Spinal cord (tissue), 9 donors: ENCODE measurements at regions not wholly inside any gene's neighbourhood (a gene's known extent, or its start where the extent isn't known, plus 50 kb on each side); places are given as distances from the start of the nearest gene placed in this dataset.

Experiments used
- DNase-seq, 6 donors: peaks; one replicate each; pipeline versions ENCODE4 v3.0.0 to v3.0.0-alpha.2; 2013 to 2015; ENCODE audit warnings: low spot score in 6 of 6, low read depth in 4 of 6
- H3K27ac ChIP-seq: one replicate; pipeline ENCODE4 v1.5.1; 2013; ENCODE audit warnings: low read depth, low read length, control low read depth
- H3K27me3 ChIP-seq: one replicate; pipeline ENCODE4 v1.6.1; 2013; ENCODE audit warnings: low read length; ENCODE audit not compliant: control insufficient read depth, insufficient read depth
- H3K36me3 ChIP-seq: one replicate; pipeline ENCODE4 v1.6.1; 2013; ENCODE audit warnings: low read length; ENCODE audit not compliant: control insufficient read depth, insufficient read depth
- H3K4me1 ChIP-seq: one replicate; pipeline ENCODE4 v1.6.1; 2013; ENCODE audit warnings: low read length; ENCODE audit not compliant: control insufficient read depth, insufficient read depth
- H3K4me3 ChIP-seq: one replicate; pipeline ENCODE4 v1.5.1; 2013; ENCODE audit warnings: low read depth, low read length, control low read depth
- H3K9me3 ChIP-seq: one replicate; pipeline ENCODE4 v1.6.1; 2013; ENCODE audit warnings: low read length; ENCODE audit not compliant: control insufficient read depth, insufficient read depth
- WGBS: methylation state at CpG from one replicate; pipeline ENCODE4 v1.1.5; 2013; ENCODE audit warnings: missing lambda C conversion rate; ENCODE audit not compliant: insufficient coverage; 5-methylcytosine and 5-hydroxymethylcytosine counted together
- donor health status: healthy.

- Histone ChIP-seq H3K27me3 (no peaks in the 10 kb centered on the region), H3K9me3 (no peaks in the 10 kb centered on the region), H3K36me3 (no peaks in the 10 kb centered on the region), H3K4me3 (no peak overlapping the region), H3K27ac (no peak overlapping the region), H3K4me1 (peaks cover 19% of the 10 kb centered on the region)
- DNase-seq = no peak
- 92% methylated on average over 6 of the region's 6 CpGs for WGBS
Measured at GRCh38 chr10:71048971-71049615, 160.7 kb upstream of the PCBD1 start.

GRCh38 chr10:71049994-71050393, 161.6 kb upstream of the PCBD1 start:
- DNase-seq = no peak
- WGBS = 86% methylated on average over 6 of the region's 6 CpGs
- H3K36me3 ChIP-seq = no peaks in the 10 kb centered on the region
- no peak overlapping the region for H3K4me3 ChIP-seq
- H3K27ac ChIP-seq = no peak overlapping the region
- H3K4me1 ChIP-seq = peaks cover 17% of the 10 kb centered on the region
- H3K27me3 ChIP-seq = no peaks in the 10 kb centered on the region
- H3K9me3 ChIP-seq = no peaks in the 10 kb centered on the region

- no peak overlapping the region for H3K4me3 ChIP-seq
- no peaks in the 10 kb centered on the region for H3K27me3 ChIP-seq
- H3K4me1 ChIP-seq = peaks cover 6% of the 10 kb centered on the region
- H3K36me3 ChIP-seq = no peaks in the 10 kb centered on the region
- DNase-seq = peak in 1 of 6 donors; percentile 62
- no peak overlapping the region for H3K27ac ChIP-seq
- H3K9me3 ChIP-seq = no peaks in the 10 kb centered on the region
- WGBS = 57% methylated on average over 9 of the region's 9 CpGs
Measured at GRCh38 chr10:71052076-71052660, 160.2 kb upstream of the UNC5B start.

- H3K9me3 ChIP-seq = no peaks in the 10 kb centered on the region
- peaks cover 6% of the 10 kb centered on the region for H3K4me1 ChIP-seq
- 80% methylated on average over 2 of the region's 4 CpGs for WGBS
Measured at GRCh38 chr10:71052708-71053107, 159.7 kb upstream of the UNC5B start.

GRCh38 chr10:71053169-71053895, 159.0 kb upstream of the UNC5B start:
- no peaks in the 10 kb centered on the region for H3K36me3 ChIP-seq
- H3K27ac ChIP-seq = no peak overlapping the region
- DNase-seq = no peak
- no peaks in the 10 kb centered on the region for H3K27me3 ChIP-seq
- H3K4me1 ChIP-seq = peaks cover 6% of the 10 kb centered on the region
- no peaks in the 10 kb centered on the region for H3K9me3 ChIP-seq
- 81% methylated on average over 8 of the region's 10 CpGs for WGBS
- no peak overlapping the region for H3K4me3 ChIP-seq

More at GRCh38 chr10:71052708-71053107, 159.7 kb upstream of the UNC5B start:
- Histone ChIP-seq H3K36me3 (no peaks in the 10 kb centered on the region), H3K27me3 (no peaks in the 10 kb centered on the region), H3K4me3 (no peak overlapping the region), H3K27ac (no peak overlapping the region)
- no peak for DNase-seq

GRCh38 chr10:71058308-71058707, 154.1 kb upstream of the UNC5B start:
- Histone ChIP-seq H3K4me1 (peaks cover 33% of the 10 kb centered on the region), H3K27ac (no peak overlapping the region), H3K36me3 (no peaks in the 10 kb centered on the region), H3K9me3 (no peaks in the 10 kb centered on the region), H3K27me3 (no peaks in the 10 kb centered on the region), H3K4me3 (no peak overlapping the region)
- whole genome bisulfite sequencing = 89% methylated on average over 3 of the region's 4 CpGs
- DNase-seq = no peak

- Histone ChIP-seq H3K4me1 (peaks cover 41% of the 10 kb centered on the region), H3K27me3 (no peaks in the 10 kb centered on the region), H3K4me3 (no peak overlapping the region), H3K36me3 (no peaks in the 10 kb centered on the region), H3K27ac (no peak overlapping the region), H3K9me3 (no peaks in the 10 kb centered on the region)
- peak in 1 of 6 donors; percentile 43 for DNase-seq
- 62% methylated on average over 11 of the region's 12 CpGs for WGBS
Measured at GRCh38 chr10:71059054-71059818, 153.1 kb upstream of the UNC5B start.

GRCh38 chr10:71059943-71060342, 152.4 kb upstream of the UNC5B start:
- no peak for DNase-seq
- WGBS = 76% methylated on average over 16 of the region's 16 CpGs
- no peaks in the 10 kb centered on the region for H3K27me3 ChIP-seq
- H3K4me3 ChIP-seq = no peak overlapping the region
- H3K4me1 ChIP-seq = peaks cover 46% of the 10 kb centered on the region
- no peaks in the 10 kb centered on the region for H3K36me3 ChIP-seq
- no peak overlapping the region for H3K27ac ChIP-seq
- no peaks in the 10 kb centered on the region for H3K9me3 ChIP-seq

GRCh38 chr10:71060476-71061426, 151.6 kb upstream of the UNC5B start:
- Histone ChIP-seq H3K9me3 (no peaks in the 10 kb centered on the region), H3K4me3 (no peak overlapping the region), H3K27ac (no peak overlapping the region), H3K4me1 (peaks cover 48% of the 10 kb centered on the region), H3K27me3 (no peaks in the 10 kb centered on the region), H3K36me3 (no peaks in the 10 kb centered on the region)
- no peak for DNase-seq
- WGBS = 84% methylated on average over 10 of the region's 12 CpGs
